ENCODE measurements at regions not wholly inside any gene's neighbourhood (a gene's known extent, or its start where the extent isn't known, plus 50 kb on each side); places are given as distances from the start of the nearest gene placed in this dataset.

DNA sequence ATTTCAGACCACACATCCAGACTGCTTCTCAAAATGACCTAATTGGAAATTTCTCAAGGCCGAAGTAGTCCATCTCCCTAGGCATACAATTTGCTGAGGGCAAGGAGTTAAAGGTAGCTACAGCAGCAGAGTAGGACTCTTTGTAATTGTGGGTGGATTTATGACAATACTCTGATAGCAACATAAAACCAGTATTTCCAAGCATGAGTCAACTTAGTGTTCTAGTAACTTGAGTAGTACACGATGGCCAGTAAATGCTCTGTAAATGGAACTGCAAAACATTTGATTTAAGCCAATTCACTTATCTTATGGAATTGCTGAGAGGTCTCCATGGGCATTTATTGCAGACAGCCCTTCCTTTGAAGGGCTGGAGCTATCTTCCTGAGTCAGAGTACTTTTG lies 352.2 kb downstream of the PLK2 start:
- TF ChIP-seq GATA2 (IDR thresholded peaks at IDR 0.05; ENCODE audit: low read depth, low read length) (no peak), GATA3 (IDR thresholded peaks at IDR 0.05; ENCODE audit: low read depth, low read length) (no peak)
